GM19463 (cell line): ENCODE measurements at regions not wholly inside any gene's neighbourhood (a gene's known extent, or its start where the extent isn't known, plus 50 kb on each side); places are given as distances from the start of the nearest gene placed in this dataset.
"Not testable (repeated sequence)": the region's sequence is repeated elsewhere in the genome, so short reads cannot be mapped to it uniquely, and the experiment has no call there.

Source experiments
- ATAC-seq: cut with Tn5 transposase; IDR thresholded peaks from one replicate; pipeline ENCODE4 v1.9.1; 2021; ENCODE audit warnings: mild to moderate bottlenecking, moderate library complexity; ENCODE audit not compliant: unreplicated experiment

DNA sequence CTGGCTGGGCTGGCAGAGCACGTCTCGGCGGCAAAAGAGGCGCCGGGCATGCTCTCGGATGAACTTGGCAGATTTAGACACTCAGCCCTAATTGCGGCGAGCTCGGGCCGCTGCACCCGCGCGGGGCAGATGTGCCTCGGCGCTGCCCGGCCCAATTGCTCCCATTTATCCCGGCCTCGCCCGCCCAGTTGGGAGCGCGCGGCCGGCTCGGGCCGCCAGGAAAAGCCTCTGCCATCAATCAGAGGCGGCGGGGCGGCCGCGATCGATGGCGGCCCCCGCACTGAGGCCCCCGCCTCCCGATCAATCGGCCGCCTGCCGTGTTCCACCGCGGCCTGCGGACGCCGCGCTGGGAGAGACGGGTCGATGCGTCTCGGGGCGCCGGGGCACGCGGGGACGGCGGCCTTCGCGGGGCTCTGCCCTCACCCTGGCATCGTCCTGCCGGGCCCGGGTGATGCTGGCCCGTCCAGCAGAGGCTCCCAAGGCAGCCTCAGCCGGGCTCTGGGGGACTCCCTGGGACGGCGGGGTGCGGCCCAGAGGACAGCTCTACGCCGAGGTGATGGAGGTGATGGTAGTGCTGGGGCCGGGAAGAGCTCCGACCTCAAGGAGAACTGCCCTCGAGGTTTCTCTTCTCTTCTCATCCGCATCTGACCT lies 200.9 kb upstream of the N4BP1 start:
- no peak for ATAC-seq

DNA sequence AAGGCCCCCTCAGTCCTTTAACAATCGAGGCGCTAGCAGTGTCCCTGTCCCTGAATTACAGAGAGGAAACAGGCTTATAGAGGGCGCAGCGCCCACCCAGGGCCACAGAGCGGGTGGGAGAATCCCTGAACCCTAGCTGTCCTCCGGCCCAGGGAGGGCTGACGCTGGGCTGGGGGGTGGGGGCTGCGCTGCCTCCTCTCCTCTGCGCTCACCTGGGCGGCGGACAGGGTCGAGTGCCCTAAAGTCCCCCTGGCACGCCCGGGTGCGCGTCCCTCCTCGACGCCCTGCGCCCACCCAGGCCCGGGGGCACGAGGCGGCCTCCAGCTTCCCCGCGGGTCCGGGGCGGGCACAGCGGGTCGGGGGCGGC lies 200.4 kb upstream of the N4BP1 start:
- ATAC-seq = no peak

DNA sequence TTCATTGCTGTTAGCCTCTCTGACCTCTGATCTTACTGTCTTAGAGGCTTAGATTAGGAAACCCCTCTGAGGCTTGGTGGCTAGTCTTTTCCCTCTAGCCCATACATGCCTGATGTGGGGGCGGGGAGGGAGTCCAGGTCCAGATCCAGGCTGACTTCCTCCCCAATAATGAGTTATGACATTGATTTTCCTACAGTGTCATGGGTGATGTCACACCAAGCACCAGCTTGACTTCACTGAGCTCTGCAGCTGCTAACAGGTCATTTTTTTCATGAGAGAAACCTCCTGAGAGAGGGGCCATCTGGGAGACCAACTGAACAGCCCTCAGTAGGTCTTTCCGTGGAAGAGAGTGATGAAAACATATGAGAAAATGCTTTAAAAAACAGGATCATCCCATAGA lies 180.2 kb upstream of the N4BP1 start:
- ATAC-seq = no peak

DNA sequence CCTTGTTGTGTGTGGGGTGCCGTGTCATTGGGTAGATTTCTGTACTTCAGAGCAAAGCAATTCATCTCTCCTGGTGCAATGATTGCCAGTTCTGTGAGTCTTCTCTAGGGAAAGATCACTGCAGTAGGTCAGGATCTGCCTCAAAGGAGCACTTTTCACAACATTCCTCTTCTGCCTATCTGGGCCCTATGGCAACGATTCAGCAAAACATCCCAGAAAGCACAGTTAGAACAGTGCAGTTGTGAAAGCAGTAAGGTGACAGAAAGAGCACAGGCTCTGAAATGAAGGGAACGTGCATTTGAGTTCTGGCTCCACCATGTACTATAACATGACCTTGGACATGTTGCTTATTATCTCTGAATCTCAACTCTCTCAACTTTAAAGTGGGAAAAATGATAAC lies 178.5 kb upstream of the N4BP1 start:
- ATAC-seq = no peak

DNA sequence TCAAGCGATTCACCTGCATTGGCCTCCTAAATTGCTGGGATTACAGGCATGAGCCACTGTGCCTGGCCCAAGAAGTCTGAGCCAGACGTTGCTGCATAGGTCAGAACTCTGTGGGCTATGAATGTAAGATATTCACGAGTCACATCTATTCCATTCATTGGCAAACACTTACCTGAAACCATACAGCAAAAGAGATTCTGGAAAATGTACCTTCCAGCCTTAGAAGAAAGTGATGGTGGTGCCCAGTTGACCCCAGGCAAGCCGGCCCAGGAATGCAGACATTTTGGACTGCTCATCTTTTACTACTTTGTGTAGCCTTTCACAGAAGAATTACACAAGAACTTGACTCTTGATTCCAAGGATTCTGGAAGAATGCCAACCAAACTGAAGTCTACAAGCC lies 135.6 kb upstream of the N4BP1 start:
- ATAC-seq = no peak

DNA sequence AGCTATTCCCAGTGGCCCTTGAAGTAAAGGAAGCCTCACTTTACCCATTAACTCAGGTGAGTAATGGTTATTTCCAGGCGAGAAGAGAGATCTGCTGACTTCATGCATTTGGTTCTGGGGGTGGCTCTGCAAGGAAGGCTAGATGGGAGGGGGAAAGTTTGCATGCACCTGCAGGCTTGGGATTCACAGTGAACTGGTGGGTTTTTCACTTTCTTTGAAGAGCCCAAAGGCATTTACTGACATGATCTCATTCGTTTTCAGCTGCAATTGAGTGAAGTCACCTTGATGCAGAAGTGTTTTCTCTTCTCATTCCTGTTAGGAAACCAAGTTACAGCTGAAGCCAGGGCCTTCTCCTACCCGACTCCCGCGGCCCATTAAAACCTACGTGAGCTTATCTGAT lies 131.0 kb upstream of the N4BP1 start:
- no peak for ATAC-seq

DNA sequence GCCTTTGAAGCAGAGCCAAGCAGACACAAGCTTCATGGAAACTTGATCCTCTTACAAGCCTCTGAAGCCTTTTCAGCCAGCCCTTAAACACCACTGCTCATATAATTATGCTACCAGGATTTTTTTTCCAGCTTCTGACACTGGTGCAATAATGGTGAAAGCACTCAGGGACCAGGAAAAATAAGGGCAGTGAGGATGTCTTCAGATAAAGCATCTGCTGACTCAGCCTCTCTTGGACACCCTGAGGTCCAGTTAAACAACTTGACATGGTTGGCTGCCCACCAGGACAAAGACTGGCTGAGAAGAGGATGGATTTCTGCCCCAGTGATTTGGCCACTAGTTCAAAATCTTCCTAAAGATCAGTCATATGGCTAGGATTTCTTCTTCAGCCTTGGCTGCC lies 124.2 kb upstream of the N4BP1 start:
- no peak for ATAC-seq

DNA sequence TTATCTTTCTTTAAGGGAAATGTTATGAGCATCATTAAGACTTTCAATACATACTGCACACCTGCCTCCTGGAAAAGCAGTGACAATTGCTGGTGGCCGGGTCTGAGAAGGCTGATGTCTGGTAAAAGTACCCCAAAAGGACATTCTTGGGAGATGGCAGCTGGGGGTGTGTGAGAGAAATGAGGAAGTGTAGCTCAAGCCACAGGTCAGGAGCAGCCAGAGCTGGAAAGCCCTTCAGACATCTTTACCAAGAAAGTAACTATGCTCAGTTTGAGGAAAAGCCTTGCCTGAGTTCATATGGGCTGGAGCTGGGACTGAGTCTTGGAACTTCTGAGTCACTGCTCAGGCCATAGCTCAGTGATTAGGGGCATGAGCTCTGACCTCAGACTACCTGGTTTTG lies 94.7 kb upstream of the N4BP1 start:
- ATAC-seq = no peak

DNA sequence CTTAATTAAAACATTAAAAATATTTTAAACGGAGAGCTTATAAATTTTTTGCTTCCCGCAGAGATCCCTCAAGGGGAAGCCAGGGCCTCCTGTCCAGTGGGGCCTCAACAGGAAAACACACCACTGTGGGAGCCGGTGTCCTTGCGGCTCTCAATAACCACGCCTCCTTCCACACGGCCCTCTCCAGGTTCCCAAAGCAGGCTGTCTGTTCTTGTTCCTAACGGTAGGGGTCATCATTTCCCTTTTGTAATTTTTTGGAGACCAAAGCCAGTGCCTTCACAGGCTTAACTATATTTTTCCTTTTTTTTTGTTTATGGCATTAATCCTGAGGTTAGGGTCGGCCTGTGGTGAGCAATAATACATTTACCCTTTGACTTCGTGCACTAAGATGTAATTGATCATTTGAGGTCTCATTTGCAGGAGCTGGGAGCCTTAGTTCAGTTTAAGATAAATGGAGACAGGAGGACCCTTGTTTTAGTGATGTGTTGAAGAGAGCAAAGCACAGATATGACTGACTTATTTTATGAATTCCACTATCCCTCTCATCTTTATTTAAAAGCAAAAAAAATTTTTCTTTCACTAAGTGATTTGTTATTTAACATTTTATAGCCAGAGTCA lies 77.5 kb upstream of the N4BP1 start:
- peak; percentile 87 for ATAC-seq

DNA sequence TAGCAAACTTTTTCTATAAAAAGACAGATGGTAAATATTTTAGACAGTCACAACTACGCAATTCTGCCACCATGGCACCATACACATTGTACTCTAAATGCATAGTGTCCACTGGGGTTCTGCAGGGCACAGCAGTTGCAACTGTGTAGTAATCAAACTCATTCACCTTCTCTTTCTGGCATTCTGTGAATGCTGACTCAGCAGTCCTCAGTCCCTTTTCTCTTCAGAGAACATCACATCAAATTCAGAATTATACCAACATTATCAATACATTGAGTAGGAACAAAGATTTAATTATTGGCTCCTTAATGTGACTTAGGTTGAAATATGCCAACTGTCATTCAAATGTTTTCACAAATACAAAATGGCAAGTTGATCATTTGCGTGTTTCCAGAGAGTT lies 74.2 kb upstream of the N4BP1 start:
- ATAC-seq = no peak

DNA sequence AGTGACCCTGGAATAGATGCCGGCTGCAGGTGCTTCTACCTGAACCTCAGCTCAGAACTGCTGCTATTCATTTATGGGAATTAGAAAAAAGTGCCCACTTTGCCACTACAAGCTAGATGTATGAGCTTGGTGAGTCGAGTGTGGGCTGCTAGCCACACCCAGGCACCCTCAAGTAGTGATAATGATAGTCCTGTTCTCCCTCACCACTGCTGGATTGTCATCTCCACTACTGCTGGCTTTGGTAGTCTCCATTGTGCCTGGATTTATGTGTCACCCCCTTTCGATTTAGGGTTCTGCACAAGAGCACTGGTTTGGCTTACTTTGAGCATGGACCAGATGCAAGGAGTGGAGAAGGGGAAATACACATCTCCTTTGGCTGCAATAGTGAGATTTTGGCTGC lies 73.0 kb upstream of the N4BP1 start:
- no peak for ATAC-seq

DNA sequence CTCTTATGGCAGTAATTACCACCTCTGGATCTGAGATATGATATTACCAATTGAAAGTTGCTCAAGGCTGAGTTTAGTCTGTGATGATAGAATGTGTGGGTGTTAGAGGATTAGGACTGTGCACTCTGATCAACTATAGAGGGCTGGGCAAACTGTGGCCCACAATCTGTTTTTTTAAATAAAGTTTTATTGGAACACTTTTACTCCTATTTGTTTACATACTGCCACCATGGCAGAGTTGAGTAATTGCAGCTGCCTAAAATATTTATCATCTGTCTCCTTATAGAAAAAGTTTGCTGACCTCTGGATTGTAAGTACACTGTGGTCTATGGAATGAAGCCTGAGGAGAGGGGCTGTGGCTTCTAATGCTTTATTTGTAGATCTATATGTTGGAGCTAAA lies 71.5 kb upstream of the N4BP1 start:
- ATAC-seq = no peak

DNA sequence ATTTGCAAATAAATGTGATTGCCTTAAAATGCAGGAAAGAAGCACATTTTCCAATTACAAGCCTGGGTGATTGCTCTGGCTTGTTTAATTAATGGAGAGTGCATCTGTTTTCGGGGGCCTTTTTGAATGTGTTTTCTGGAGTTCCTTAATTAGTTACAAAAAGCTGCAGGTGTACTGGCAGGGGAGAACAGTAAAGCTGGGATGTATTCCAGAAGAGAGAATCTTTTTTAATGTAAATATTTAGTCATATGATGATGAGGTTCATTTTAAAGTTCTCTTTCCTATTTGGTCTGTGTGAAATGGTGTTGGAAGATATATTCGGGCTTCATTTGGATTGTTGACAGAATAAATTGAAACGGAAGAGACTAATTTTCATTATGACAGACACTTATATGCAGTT lies 70.9 kb upstream of the N4BP1 start:
- no peak for ATAC-seq

DNA sequence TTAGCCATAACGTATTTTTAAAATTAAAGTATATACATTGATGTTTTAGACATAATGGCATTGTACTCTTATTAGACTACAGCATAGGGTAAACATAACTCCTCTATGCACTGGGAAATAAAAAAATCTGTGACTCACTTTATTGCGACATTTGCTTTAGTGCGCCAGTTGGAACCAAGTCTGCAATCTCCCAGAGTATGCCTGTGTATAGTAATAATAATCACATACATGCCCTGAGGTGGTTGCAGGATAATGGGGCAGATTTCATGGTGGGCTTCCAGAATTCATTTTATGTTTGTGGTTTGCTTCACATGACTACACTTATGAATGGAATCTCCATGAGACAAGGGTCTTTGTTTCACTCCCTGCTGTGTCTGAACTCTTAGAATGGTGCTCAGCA lies 66.9 kb upstream of the N4BP1 start:
- ATAC-seq = no peak

DNA sequence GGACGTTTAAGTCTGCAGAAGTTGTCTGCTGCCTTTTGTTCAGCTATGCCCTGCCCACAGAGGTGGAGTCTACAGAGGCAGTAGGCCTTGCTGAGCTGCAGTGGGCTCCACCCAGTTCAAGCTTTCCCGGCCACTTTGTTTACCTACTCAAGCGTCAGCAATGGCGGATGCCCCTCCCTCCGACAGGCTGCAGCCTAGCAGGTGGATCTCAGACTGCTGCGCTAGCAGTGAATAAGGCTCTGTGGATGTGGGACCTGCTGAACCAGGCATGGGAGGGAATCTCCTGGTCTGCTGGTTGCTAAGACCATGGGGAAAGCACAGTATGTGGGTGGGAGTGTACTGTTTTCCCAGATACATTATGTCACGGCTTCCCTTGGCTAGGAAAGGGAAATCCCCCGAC lies 58.2 kb upstream of the N4BP1 start:
- not testable (repeated sequence) for ATAC-seq

DNA sequence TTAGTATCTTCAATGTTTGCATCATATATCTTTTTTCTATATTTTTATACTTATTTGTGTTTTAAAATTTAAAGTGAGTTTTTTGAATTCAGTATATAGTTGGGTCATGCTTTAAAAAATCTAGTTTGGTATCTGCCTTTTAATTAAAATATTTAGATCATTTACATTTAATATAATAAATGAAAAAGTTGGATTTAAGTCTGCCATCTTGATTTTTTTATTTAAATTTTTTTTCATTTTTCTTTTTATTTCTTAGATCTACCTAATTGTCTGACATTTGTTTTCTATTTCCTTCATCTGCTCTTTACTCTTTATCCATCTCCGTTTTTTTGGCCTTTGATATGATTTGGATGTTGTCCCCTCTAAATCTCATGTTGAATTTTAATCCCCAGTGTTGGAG lies 50.0 kb upstream of the N4BP1 start:
- ATAC-seq = no peak
